ENCODE measurements at regions not wholly inside any gene's neighbourhood (a gene's known extent, or its start where the extent isn't known, plus 50 kb on each side); places are given as distances from the start of the nearest gene placed in this dataset.
"Not testable (repeated sequence)": the region's sequence is repeated elsewhere in the genome, so short reads cannot be mapped to it uniquely, and the experiment has no call there.

DNA sequence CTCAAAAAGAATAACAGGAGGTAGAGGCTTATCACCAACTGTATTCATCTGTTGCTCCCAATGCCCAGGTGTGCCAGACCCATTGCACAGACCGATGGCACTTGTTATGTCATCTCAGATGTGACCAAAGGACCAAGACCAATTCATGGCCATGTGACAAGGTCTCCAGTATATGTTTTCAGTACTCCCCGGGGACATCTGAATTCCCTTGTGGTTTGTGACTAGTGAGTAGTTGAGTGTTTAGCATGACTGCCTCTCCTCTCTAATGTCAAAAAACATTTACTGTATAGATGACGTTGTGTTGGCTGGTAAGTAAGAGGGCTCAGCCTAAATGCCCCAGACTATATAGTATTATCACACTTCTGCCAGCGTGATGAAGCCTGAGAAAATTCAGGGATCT, 202.1 kb upstream of the SMIM30 start:
- no peak for DNase-seq (ENCODE audit: low read depth in 4 of 4, low spot score in 1 of 4)

DNA sequence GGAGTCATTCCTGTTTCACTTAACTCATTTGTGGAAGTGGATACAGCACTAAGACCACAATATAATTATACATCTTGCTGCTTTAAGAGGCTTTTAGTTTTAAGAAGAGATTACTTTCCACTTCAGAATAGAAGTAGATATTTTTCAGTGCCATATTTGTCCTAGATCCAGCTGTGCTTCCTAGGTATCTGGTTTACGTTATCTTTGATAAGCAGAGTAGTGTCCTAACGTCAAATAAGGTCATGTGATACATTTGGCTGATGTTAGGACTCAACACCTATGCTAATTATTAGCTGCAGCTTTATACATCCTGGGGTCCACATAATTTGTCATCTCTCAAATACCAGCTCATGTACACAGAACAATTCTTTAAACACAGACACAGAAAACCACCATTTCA, 196.2 kb upstream of the SMIM30 start:
- no peak for DNase-seq (ENCODE audit: low read depth in 4 of 4, low spot score in 1 of 4)

GRCh38 chr7:113308399-113308798, 190.0 kb upstream of the SMIM30 start:
- no peak for DNase-seq (ENCODE audit: low read depth in 4 of 4, low spot score in 1 of 4)

- DNase-seq (ENCODE audit: low read depth in 4 of 4, low spot score in 1 of 4): no peak
Observed at GRCh38 chr7:113307147-113307546, 188.8 kb upstream of the SMIM30 start.

GRCh38 chr7:113306302-113306701, 187.9 kb upstream of the SMIM30 start:
- DNase-seq (ENCODE audit: low read depth in 4 of 4, low spot score in 1 of 4): no peak

GRCh38 chr7:113304104-113304503, 185.8 kb upstream of the SMIM30 start:
- DNase-seq (ENCODE audit: low read depth in 4 of 4, low spot score in 1 of 4): no peak

GRCh38 chr7:113303388-113303787, 185.0 kb upstream of the SMIM30 start:
- DNase-seq (ENCODE audit: low read depth in 4 of 4, low spot score in 1 of 4): not testable (repeated sequence)

- DNase-seq (ENCODE audit: low read depth in 4 of 4, low spot score in 1 of 4): no peak
Observed at GRCh38 chr7:113301983-113302382, 183.6 kb upstream of the SMIM30 start.

- no peak for DNase-seq (ENCODE audit: low read depth in 4 of 4, low spot score in 1 of 4)
Observed at GRCh38 chr7:113301141-113301540, 182.8 kb upstream of the SMIM30 start.

GRCh38 chr7:113299748-113300147, 181.4 kb upstream of the SMIM30 start:
- DNase-seq (ENCODE audit: low read depth in 4 of 4, low spot score in 1 of 4): no peak

GRCh38 chr7:113298501-113298900, 180.1 kb upstream of the SMIM30 start:
- DNase-seq (ENCODE audit: low read depth in 4 of 4, low spot score in 1 of 4): no peak

GRCh38 chr7:113294750-113295149, 176.4 kb upstream of the SMIM30 start:
- no peak for DNase-seq (ENCODE audit: low read depth in 4 of 4, low spot score in 1 of 4)

GRCh38 chr7:113292105-113292504, 173.8 kb upstream of the SMIM30 start:
- no peak for DNase-seq (ENCODE audit: low read depth in 4 of 4, low spot score in 1 of 4)

- DNase-seq (ENCODE audit: low read depth in 4 of 4, low spot score in 1 of 4): no peak
Observed at GRCh38 chr7:113291058-113291457, 172.7 kb upstream of the SMIM30 start.

GRCh38 chr7:113289140-113289740, 170.9 kb upstream of the SMIM30 start:
- DNase-seq (ENCODE audit: low read depth in 4 of 4, low spot score in 1 of 4): no peak

DNA sequence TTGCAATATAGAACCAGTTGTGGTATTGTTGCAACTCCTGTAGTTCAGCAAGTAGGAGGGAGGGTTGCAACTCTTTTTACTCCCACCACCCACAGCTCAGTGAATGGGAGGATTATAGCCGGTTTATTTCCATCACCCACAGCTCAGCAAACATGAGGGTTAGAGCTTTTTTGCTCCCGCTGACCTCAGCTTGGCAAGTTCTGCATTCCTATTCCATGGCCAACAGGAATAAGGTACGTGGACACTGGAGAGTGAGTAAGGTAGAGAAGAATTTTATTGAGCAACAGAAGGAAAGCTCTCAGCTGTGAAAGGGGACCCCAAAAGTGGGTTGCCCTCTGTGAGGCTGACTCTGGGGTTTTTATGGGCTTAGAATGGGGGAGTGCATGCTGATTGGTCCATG, 167.1 kb upstream of the SMIM30 start:
- DNase-seq (ENCODE audit: low read depth in 4 of 4, low spot score in 1 of 4): no peak

DNA sequence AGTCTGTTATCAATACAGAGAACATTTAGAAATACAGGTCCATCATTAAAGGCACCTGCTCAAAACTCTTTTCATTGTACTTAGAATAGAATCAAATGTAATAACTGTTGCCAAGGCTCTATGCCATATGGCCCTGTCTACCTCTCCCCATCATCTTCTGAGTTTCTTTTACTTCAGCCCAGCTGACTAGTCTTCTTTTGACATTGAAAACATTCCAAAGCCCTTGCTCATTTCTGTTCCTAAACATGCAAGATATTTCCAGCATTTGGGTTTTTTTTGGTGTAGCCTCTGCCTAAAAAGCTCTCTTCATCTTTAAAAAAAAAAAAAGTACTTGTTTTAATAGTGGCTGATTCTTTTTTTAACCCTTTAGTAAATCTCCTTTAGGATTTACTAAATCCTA, 165.5 kb upstream of the SMIM30 start:
- DNase-seq (ENCODE audit: low read depth in 4 of 4, low spot score in 1 of 4): no peak

- DNase-seq (ENCODE audit: low read depth in 4 of 4, low spot score in 1 of 4): no peak
Observed at GRCh38 chr7:113282875-113283274, 164.5 kb upstream of the SMIM30 start.

GRCh38 chr7:113281223-113281622, 162.9 kb upstream of the SMIM30 start:
- no peak for DNase-seq (ENCODE audit: low read depth in 4 of 4, low spot score in 1 of 4)

DNA sequence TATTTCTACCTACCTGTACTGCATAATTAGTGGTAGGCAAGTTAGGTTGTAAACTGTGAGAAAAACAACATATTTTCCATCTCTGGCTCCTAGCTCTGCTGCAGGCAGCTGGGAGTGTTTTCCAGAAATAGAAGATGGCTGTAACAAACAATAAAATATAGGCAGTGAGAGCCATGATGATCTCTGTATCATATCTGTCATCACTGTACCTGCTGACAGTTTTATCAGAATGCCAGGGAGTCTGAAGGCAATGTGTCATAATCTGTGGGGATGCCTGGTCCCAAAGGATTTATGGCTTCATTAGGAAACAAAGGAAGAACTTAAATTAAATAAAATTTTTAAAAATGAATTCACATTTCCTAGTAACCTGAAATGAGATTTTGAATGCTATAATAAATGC, 160.9 kb upstream of the SMIM30 start:
- DNase-seq (ENCODE audit: low read depth in 4 of 4, low spot score in 1 of 4): no peak

DNA sequence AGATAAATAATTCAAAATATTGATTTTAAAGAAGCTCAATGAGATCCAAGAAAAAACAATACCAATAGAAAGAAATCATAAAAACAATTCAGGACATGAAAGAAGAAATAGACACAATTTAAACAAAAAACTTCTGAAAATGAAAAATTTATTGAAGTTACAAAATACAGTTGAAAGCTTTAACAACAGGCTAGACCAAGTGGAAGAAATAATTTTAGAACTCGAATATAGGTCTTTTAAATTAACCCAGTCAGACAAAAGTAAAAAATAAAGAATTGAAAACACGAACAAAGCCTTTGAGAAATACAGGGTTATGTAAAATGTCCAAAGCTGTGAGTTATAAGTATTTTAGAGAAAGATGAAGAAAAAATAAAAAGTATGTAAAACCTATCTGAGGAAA, 152.4 kb upstream of the SMIM30 start:
- DNase-seq (ENCODE audit: low read depth in 4 of 4, low spot score in 1 of 4): no peak

GRCh38 chr7:113269592-113269991, 151.2 kb upstream of the SMIM30 start:
- DNase-seq (ENCODE audit: low read depth in 4 of 4, low spot score in 1 of 4): not testable (repeated sequence)

- no peak for DNase-seq (ENCODE audit: low read depth in 4 of 4, low spot score in 1 of 4)
Observed at GRCh38 chr7:113268757-113269156, 150.4 kb upstream of the SMIM30 start.

- DNase-seq (ENCODE audit: low read depth in 4 of 4, low spot score in 1 of 4): no peak
Observed at GRCh38 chr7:113267885-113268284, 149.5 kb upstream of the SMIM30 start.
